ENCODE measurements at regions not wholly inside any gene's neighbourhood (a gene's known extent, or its start where the extent isn't known, plus 50 kb on each side); places are given as distances from the start of the nearest gene placed in this dataset.
"Not testable (repeated sequence)": the region's sequence is repeated elsewhere in the genome, so short reads cannot be mapped to it uniquely, and the experiment has no call there.

DNA sequence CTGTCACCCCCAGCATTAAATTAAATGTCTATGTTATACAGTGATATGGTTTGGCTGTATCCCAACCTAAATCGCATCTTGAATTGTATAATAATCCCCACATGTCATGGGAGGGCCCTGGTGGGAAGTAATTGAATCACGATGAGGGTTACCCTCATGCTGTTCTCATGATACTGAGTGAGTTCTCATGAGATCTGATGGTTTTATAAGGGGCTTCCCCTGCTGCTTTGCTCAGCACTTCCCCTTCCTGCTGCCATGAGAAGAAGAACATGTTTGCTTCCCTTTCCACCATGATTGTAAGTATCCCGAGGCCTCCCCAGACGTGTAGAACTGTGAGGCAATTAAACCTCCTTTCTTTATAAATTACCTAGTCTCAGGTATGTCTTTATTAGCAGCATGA, 445.7 kb downstream of the MRPL39 start:
- Histone ChIP-seq H3K27ac (no peak overlapping the region), H3K4me3 (no peak overlapping the region)
- DNase-seq (ENCODE audit: low spot score), result no peak
- TF ChIP-seq, protein P1, sequence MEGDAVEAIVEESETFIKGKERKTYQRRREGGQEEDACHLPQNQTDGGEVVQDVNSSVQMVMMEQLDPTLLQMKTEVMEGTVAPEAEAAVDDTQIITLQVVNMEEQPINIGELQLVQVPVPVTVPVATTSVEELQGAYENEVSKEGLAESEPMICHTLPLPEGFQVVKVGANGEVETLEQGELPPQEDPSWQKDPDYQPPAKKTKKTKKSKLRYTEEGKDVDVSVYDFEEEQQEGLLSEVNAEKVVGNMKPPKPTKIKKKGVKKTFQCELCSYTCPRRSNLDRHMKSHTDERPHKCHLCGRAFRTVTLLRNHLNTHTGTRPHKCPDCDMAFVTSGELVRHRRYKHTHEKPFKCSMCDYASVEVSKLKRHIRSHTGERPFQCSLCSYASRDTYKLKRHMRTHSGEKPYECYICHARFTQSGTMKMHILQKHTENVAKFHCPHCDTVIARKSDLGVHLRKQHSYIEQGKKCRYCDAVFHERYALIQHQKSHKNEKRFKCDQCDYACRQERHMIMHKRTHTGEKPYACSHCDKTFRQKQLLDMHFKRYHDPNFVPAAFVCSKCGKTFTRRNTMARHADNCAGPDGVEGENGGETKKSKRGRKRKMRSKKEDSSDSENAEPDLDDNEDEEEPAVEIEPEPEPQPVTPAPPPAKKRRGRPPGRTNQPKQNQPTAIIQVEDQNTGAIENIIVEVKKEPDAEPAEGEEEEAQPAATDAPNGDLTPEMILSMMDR (IDR thresholded peaks at IDR 0.05), result no peak

DNA sequence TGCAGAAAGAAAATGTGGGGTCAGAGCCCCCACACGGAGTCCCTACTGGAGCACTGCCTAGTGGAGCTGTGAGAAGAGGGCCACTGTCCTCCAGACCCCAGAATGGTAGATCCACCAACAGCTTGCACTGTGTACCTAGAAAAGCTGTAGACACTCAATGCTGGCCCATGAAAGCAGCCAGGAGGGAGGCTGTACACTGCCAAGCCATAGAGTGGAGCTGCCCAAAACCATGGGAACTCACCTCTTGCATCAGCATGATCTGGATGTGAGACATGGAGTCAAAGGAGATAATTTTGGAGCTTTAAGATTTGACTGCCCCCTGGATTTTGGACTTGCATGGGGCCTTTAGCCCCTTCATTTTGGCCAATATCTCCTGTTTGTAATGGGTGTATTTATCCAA, 452.3 kb downstream of the MRPL39 start:
- not testable (repeated sequence) for DNase-seq (ENCODE audit: low spot score); H3K4me3 ChIP-seq; H3K27ac ChIP-seq

DNA sequence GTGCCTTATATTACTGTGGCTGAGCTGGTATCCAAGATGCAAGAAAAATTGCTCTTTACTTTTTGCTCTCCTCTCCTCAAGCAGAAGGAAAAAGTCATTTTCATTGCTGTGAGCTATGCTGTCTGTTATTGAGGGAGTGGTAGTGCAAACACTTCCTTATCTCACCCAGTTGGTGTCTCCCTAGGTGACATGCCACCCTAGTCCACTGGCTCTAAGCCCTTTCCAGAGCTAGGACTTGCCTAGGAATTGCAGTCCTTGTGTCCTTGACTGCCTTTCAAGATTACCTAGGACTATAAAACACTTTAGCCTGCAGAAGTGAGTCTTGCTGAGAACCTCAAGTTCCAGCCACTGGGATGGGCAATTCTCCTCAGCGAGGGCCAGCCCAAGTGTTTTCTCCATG, 458.3 kb downstream of the MRPL39 start:
- DNase-seq (ENCODE audit: low spot score), result no peak
- no peak overlapping the region for H3K4me3 ChIP-seq
- TF ChIP-seq, protein P1 (IDR thresholded peaks at IDR 0.05), result no peak
- no peak overlapping the region for H3K27ac ChIP-seq

DNA sequence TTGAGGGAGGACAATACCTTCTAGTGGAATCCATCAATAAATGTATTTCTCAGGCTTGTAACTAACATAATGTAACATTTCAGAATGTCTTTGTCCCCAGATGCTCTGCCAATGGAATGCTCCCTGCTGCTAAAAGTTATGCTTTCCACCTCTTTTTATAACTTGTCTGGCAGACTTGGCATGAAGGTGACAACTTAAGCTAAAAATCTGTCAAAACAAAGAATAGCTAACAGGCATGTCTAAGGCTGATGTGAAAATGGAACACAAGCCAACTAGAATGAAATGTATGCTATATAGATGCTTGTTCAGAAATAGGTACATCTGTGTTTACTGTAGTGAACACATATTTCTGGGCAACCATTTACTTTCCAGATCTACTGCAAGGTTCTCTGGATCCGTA, 467.9 kb downstream of the MRPL39 start:
- DNase-seq (ENCODE audit: low spot score), result no peak

DNA sequence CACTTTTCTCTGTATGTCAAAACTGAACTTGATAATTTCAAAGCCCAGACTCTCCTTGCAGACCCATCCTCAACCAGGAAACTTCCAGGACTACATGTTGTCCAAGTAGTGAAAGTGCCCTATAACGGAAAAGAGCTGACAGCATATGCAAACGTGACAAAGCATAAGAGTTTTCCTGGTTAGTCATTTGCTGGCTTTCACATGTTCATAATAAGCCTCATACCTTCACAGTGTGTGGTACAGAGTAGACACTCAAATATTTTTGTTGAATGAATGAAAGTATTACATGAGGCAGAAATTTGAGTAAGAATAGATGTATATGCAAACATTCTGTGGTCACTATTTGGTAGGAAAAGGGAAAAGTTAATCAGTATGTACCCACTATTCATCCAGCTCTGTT, 473.3 kb downstream of the MRPL39 start:
- H3K27ac ChIP-seq, result no peak overlapping the region
- TF ChIP-seq, protein P1 (IDR thresholded peaks at IDR 0.05), result no peak
- no peak overlapping the region for H3K4me3 ChIP-seq
- no peak for DNase-seq (ENCODE audit: low spot score)

More for the DNA sequence above, 467.9 kb downstream of the MRPL39 start:
- no peak overlapping the region for H3K27ac ChIP-seq
- H3K4me3 ChIP-seq, result no peak overlapping the region
- TF ChIP-seq, protein P1 (IDR thresholded peaks at IDR 0.05), result no peak

DNA sequence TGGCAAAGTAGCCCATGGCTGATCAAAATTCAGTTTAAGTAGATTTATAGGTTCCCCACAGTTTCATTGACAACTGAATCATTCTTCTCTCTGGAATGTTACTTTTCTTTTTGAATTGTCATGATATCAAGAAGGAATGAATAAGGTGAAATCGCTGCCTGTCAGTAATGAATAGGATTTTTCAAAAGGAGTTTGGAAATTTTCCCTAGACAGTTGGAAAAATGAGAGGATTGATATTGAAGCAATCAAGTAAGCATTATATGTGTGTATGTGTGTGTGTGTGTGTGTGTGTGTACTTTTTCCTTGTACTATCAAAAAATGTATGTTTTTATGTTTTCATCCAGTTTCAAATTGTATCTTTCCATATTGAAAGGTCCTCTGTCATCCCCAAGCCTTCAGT, 479.5 kb downstream of the MRPL39 start:
- TF ChIP-seq, protein P1 (IDR thresholded peaks at IDR 0.05), result no peak
- H3K27ac ChIP-seq, result no peak overlapping the region
- no peak overlapping the region for H3K4me3 ChIP-seq
- no peak for DNase-seq (ENCODE audit: low spot score)

DNA sequence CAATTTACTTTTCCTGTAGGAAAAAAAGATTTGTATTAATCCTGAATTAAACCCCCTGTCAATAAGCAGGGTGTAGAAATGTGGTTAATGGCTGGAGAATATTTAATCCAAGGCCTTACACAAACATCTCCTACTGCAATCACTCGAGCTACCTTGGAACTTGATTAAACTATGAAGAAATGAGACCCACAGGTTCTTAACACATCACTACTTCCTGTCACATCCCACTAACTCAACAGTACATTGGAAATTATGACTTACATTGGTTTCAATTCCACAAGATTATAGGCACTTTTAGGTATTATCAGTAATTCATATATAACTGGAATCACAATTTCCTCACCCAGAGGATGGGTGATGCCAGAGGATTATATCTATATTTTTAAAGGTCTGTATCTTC, 480.3 kb downstream of the MRPL39 start:
- Histone ChIP-seq H3K27ac (no peak overlapping the region), H3K4me3 (no peak overlapping the region)
- no peak for DNase-seq (ENCODE audit: low spot score)
- TF ChIP-seq, protein P1 (IDR thresholded peaks at IDR 0.05), result no peak

DNA sequence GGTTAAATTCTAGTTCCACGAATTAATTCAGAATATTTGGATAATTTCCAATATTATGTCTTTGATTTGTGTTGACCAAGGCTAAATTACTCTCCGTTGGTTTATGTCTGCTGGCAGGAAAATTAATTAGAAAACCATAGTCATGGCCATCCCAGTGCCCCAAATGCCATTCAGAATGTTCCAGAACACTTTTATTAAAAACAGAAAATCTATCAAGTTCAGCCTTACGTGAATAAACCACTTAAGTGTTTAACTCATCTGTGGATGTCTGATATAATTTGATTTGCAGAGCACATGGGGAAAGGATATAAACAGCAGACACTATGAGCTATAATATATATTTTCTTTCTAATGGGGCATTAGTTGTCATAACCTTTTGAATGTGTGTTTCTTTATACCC, 480.7 kb downstream of the MRPL39 start:
- Histone ChIP-seq H3K4me3 (no peak overlapping the region), H3K27ac (no peak overlapping the region)
- DNase-seq (ENCODE audit: low spot score), result no peak
- TF ChIP-seq, protein P1 (IDR thresholded peaks at IDR 0.05), result no peak
